ENCODE measurements at regions not wholly inside any gene's neighbourhood (a gene's known extent, or its start where the extent isn't known, plus 50 kb on each side); places are given as distances from the start of the nearest gene placed in this dataset.

GRCh38 chr6:112800916-112801315, 453.8 kb downstream of the RFPL4B start:
- no peak for DNase-seq (ENCODE audit: low spot score)
- no peak for TF ChIP-seq CTCF (IDR thresholded peaks at IDR 0.05; ENCODE audit: extremely low read depth, insufficient read depth, missing control alignments)
- in situ Hi-C loops (cut with MboI; ENCODE audit: low pct_unique_long_range_greater_than_20kb, low sequenced_read_pairs, unreplicated experiment): no loop called here

- DNase-seq (ENCODE audit: low spot score): no peak
- in situ Hi-C loops (cut with MboI; ENCODE audit: low pct_unique_long_range_greater_than_20kb, low sequenced_read_pairs, unreplicated experiment): no loop called here
- no peak for TF ChIP-seq CTCF (IDR thresholded peaks at IDR 0.05; ENCODE audit: extremely low read depth, insufficient read depth, missing control alignments)
Measured at GRCh38 chr6:112801468-112802080, 454.4 kb downstream of the RFPL4B start.

GRCh38 chr6:112802144-112802543, 455.0 kb downstream of the RFPL4B start:
- DNase-seq (ENCODE audit: low spot score): no peak
- in situ Hi-C loops (cut with MboI; ENCODE audit: low pct_unique_long_range_greater_than_20kb, low sequenced_read_pairs, unreplicated experiment): no loop called here

GRCh38 chr6:112804638-112805330, 457.7 kb downstream of the RFPL4B start:
- in situ Hi-C loops (cut with MboI; ENCODE audit: low pct_unique_long_range_greater_than_20kb, low sequenced_read_pairs, unreplicated experiment): no loop called here
- no peak for TF ChIP-seq CTCF (IDR thresholded peaks at IDR 0.05; ENCODE audit: extremely low read depth, insufficient read depth, missing control alignments)
- no peak for DNase-seq (ENCODE audit: low spot score)

More at GRCh38 chr6:112802144-112802543, 455.0 kb downstream of the RFPL4B start:
- no peak for TF ChIP-seq CTCF (IDR thresholded peaks at IDR 0.05; ENCODE audit: extremely low read depth, insufficient read depth, missing control alignments)

- no peak for TF ChIP-seq CTCF (IDR thresholded peaks at IDR 0.05; ENCODE audit: extremely low read depth, insufficient read depth, missing control alignments)
- no peak for DNase-seq (ENCODE audit: low spot score)
- in situ Hi-C loops (cut with MboI; ENCODE audit: low pct_unique_long_range_greater_than_20kb, low sequenced_read_pairs, unreplicated experiment): no loop called here
Measured at GRCh38 chr6:112806163-112806865, 459.2 kb downstream of the RFPL4B start.

GRCh38 chr6:112821476-112821875, 474.3 kb downstream of the RFPL4B start:
- in situ Hi-C loops (cut with MboI; ENCODE audit: low pct_unique_long_range_greater_than_20kb, low sequenced_read_pairs, unreplicated experiment): no loop called here
- TF ChIP-seq CTCF (IDR thresholded peaks at IDR 0.05; ENCODE audit: extremely low read depth, insufficient read depth, missing control alignments): no peak
- no peak for DNase-seq (ENCODE audit: low spot score)
